GM19240 (cell line): ENCODE measurements at regions not wholly inside any gene's neighbourhood (a gene's known extent, or its start where the extent isn't known, plus 50 kb on each side); places are given as distances from the start of the nearest gene placed in this dataset.

Experiments
- DNase-seq: peaks from one replicate; pipeline ENCODE4 v3.0.0; 2011; ENCODE audit warnings: low spot score; ENCODE audit not compliant: insufficient read length

DNA sequence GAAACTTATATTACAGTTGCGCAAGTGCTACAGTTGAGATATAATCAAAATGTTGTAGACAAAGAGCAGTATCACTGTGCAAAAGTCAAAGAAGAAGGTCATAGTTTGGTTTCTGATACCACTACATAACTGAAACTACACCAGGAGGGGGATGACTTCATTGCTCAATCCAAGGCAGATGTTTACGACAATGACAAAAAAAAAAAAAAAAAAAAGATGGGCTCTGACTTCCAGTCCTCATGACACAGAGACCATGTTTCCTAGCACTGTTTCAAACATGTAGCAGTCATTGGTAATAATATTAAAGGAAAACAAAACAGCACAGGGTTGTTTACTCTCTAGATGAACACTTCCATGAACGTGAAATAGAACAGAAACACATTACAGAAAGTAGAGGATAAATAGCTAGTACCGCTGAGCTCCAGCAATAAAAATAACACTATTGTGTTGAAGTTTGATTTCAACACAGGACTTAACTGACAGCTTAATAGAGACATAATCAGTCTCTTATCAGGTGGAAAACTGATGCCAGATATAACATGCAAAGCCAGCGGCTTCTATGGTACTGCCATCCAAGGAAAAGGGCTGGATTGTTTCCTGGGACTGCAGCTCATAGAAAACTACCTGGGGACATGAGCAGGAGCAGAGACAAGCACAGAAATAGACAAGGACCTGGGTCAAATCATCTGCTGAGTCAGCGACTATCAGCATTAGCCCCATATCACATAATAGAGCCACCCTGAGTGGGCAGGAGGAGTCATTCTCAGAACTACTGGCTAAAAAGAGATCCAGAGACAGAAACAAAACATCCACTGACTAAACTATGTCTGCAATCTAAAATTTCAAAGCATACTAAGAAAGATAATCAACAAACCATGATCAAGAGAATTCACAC lies 463.6 kb upstream of the SOX9 start:
- DNase-seq, result no peak

DNA sequence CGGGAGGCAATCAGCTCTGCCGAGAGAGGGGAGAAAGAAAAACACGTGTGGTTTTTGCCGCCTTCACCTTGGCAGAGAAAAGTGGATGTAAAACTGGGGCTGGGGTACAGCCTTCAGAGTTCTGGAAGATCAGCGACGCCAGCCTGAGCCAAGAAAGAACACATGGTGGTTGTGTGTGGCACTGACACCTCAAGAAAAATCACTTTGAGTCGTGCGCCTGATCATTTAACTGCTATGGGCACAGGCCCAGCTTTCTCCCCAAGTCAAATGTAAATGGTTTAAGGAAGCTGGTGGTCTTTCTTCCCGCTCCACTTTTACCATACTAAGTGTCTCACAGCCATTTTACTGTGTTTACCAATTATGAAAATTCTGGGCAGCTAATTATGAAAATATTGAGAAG lies 461.8 kb upstream of the SOX9 start:
- DNase-seq, result no peak

DNA sequence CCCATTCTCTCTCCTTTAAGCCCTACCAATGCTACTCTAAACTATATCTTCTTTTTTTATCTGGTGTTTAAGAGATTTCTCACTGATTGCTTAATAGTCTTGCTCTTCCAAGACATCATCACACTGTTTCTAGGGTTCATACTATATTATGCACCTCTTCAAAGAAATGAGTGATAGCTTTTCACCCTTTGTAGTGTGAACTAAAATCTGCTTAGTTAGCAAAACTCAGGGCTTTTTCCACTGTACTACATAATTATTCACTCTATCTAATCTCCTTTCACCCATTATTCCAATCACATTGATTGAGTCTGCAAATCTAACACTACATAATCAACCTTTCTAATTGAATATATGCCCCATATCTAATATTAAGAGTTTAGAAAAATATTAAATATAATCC lies 456.0 kb upstream of the SOX9 start:
- DNase-seq, result no peak

- DNase-seq, result no peak
Observed at GRCh38 chr17:71666047-71666446, 454.8 kb upstream of the SOX9 start.

DNA sequence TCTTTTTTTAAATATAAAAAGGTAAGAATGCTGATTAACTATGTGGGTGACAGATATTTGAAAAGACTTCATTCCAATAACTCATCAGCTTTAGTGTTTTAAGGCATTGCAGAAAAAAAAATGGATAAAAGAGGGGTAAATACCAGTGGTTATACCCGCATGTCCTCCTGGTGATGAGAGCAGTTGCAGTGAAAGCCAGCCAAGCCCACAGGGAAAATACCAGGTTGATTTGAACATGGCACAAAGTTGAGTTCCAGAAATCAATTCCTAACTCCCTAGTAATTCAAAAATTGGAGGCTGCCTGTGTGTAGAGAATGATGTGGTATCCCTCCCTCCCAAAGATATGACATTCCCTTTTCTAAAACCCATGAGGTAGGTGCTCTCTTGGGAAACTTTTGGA lies 453.2 kb upstream of the SOX9 start:
- no peak for DNase-seq

DNA sequence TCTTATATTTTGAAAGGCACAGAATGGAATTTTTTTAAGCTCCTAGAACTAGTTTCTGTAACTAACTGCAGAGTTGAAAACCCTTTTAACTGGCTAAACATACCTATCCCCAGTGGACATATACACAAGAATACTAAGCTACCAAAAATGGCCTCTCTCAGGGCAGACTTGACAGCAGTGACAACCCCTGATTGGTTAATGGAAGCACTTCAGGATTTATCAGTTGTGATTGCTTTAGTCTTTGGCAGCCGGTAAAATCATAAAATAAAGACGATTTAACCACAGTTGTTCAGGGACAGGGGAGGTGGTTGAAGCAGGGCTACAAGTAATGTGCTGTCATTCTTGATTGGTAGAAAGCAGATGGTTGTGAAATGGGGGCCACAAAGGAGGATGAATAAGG lies 452.0 kb upstream of the SOX9 start:
- DNase-seq, result no peak

DNA sequence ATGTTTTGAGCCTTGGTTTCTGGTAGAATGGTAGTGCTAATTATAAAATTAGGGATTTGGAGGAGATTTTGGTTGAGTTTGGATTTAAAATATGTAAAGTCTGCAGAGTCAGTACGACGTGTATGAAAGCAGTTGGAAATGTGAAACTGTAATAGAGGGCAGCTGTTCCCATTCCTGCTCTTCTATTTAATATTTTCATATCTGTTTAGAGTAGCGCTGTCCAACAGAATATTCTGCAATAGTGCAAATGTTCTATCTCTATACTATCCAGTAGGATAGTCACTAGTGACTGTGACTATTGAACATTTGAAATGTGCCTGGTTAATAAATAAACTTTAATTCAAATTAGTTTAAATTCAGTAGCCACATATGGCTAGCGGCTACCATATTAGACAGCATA lies 443.4 kb upstream of the SOX9 start:
- DNase-seq, result no peak

GRCh38 chr17:71679832-71680231 lies 441.0 kb upstream of the SOX9 start:
- DNase-seq, result no peak

DNA sequence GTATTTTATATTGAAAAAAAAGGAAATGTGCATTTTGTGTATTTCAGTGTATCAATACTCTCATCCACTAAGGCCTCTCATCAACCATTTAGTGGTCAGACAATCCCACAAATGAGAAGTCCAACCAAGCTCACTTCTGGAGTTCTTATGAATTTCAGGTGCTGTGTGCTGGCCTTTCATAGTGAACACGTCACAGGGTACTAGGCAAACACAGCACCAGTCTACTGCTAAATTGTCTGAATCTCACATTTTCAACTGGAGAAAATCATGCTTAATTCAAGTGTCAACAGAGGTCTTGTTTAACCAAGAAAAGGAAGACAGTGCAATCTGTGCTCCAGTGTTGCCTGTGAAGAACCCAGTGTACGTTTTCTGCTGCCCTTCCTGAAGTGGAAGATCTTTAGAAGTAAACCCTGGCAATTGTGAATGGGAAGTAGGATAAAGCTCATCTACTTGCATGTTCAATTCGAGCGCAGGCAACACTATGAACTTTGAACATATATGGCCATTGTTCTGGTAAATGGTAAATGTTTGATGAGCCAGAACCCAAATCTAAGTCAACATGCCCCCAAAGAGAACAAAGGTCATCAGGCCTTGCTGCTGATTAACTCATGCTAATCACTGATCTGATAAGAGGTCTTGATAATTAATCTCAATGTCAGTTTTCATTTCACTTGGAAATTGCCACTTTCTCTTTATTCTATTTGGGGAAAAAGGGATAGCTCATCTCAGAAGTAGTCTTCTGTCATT lies 439.2 kb upstream of the SOX9 start:
- DNase-seq, result no peak

GRCh38 chr17:71682174-71682494 lies 438.7 kb upstream of the SOX9 start:
- DNase-seq, result no peak

GRCh38 chr17:71689782-71690181 lies 431.0 kb upstream of the SOX9 start:
- DNase-seq, result no peak

DNA sequence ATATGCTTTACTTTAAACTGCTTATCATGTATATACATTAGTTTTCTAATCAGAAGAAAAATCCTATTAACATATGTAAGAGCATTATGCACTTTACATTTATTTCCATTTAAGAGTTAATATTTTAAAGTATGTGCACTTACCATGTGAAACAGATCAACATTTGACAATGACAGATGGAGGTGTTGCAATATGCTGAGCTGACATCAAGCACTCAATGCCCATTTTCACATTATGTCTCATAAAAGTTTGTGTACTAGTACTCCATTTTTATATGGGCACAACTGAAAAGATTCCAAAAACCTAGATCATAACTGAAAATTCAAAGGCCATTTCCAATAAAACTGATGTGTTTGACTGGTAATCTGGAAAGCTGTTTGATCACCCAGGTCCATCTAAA lies 420.9 kb upstream of the SOX9 start:
- DNase-seq, result no peak

DNA sequence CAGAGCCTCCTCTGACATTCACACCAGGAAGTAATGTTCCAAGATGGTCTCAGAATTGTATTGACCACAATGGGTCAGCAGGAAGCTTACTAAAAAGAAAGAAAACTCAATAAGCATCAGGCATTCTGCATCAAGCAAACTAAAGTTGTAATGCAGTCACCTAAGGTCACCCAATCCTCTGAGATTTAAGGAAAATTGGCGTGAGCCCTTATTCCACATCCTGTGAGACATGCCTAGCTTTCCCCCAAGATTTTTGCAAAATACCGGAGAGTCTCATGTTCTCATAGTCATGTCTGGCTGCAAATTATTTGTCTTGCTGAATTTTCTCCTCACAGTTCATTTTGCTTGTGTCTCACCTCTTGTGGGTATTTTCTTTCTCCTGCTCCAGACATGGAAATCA lies 417.1 kb upstream of the SOX9 start:
- DNase-seq, result no peak

GRCh38 chr17:71709271-71709890 lies 411.4 kb upstream of the SOX9 start:
- no peak for DNase-seq

DNA sequence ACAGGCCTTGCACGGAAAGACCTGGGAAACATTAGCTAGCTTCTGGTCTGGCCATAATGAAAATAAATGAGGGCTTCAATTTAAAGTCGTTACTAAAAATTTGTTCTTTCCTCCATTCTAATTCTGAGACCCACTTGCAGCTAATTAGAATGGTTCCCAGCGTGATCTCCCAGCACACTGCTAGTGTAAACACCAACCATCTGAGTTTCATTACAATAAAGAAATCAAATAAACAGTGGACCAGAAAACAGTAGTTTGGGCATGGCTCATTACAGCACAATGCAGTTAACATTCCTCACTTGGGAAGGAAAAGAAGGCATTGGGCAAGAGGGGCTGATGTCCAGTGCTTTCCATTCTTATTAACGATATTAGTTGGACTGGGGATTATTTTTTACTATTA lies 410.9 kb upstream of the SOX9 start:
- no peak for DNase-seq

DNA sequence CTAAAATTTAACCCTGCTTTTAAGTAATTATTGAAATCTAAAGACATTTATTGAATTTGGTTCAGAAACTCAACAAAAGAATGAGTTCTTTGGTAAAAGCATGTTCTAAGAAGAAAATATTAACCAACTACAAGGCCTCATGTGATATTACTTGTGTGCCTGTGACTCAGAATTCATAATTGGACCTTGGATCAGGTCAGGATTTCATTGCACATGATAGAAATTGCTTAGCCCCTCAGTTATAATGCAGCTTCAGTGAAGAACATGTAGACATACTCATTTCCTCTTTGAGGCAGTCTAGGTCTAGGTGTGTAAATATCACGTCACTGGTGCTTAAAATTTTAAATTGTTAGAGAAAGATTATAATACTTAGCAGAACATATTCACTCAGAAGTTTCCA lies 410.0 kb upstream of the SOX9 start:
- no peak for DNase-seq

DNA sequence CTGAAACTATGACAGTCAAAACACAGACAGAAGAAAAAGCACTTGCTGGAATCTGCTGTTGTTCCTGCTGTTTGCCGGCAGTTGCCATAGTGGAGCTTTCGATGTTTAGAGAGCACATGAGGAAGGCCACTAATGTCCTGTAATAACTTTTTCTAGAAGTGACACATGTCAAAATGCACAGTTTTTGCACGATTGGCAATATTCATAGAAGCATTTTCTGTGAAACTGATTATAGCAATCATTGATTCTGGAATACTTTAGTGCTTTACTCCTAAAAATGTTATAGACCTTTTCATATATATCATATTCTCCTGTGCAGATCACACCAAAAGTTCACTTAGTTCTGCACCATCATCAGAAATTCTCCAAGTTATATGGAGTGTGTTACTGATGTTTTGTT lies 407.0 kb upstream of the SOX9 start:
- DNase-seq, result no peak

- no peak for DNase-seq
Observed at GRCh38 chr17:71724339-71724738, 396.5 kb upstream of the SOX9 start.

DNA sequence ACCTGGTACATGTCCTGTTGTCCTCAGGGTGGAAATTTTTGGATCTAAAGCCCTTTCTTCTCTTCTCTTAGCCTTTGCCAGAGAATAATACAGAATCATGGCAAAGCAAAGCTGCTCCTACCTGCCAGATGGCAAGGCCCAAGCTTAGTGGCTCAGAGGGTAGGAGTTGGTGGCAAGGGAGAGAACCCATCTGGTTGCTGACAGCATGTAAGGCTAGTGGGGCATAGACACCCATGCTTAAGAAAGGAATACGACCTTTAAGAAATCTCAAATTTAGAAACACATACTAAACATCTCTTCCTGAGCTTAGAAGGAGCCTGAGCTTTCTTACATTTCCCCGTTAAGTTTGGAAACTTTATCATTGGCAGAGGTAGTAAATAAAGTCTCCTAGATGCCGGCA lies 395.0 kb upstream of the SOX9 start:
- DNase-seq, result no peak

- no peak for DNase-seq
Observed at GRCh38 chr17:71726341-71726740, 394.5 kb upstream of the SOX9 start.

DNA sequence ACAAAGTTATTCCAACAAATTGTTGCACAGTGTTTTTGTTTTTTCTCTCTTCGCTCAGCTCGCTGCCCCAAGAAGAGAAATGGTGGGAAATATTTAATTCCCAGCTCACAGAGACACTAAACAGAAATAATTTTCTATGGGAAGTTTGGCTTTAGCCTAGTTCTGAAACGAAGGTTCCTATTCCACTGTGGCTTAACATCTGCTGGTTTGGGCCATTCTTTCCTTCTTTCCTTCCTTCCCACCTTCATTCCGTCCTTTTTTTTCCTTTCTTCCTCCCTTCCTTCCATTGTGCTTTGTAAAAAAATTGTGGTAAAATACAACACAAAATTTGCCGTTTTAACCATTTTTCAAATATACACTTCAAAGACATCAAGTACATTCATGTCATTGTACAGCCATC lies 393.5 kb upstream of the SOX9 start:
- no peak for DNase-seq

GRCh38 chr17:71727723-71728122 lies 393.1 kb upstream of the SOX9 start:
- DNase-seq, result no peak

- DNase-seq, result no peak
Observed at GRCh38 chr17:71730871-71731270, 389.9 kb upstream of the SOX9 start.
